IMR-90 (cell line): ENCODE measurements at regions not wholly inside any gene's neighbourhood (a gene's known extent, or its start where the extent isn't known, plus 50 kb on each side); places are given as distances from the start of the nearest gene placed in this dataset.
A peak's percentile ranks its signal among the peaks of the same experiment; 100 is the strongest.

Source experiments
- ATAC-seq: fragments of 200-7000 bp; cut with Tn5 transposase; 2 replicates; pipeline ENCODE4 v1.9.1; 2020; ENCODE audit warnings: low read depth, mild to moderate bottlenecking, moderate library complexity
- BruUV-seq: library from RNA; stranded (reverse); fragments of 400-500 nt; replicated peaks from 2 replicates; lab custom pipeline; 2021; lab: Mats Ljungman, UMichigan
- CTCF ChIA-PET: fragments of 300-600 bp; formaldehyde crosslinking; extraction: SDS; loops from one replicate; lab custom pipeline; 2021; ENCODE audit warnings: antibody characterized with exemption; lab: Yijun Ruan, JAX
- POLR2A ChIA-PET: fragments of 300-600 bp; sonication (Branson Sonifier 250); formaldehyde crosslinking; loops from one replicate; lab custom pipeline; 2022; ENCODE audit warnings: antibody characterized with exemption; ENCODE audit not compliant: unreplicated experiment; lab: Charles Lee
- DNase-seq: peaks from one replicate; pipeline ENCODE4 v3.0.0; 2013
- H2AFZ ChIP-seq: replicated peaks from 2 replicates; pipeline ENCODE3; 2013; ENCODE audit warnings: low read length, mild to moderate bottlenecking; ENCODE audit not compliant: poor library complexity
- H2AK5ac ChIP-seq: 2 replicates; pipeline ENCODE4 v1.6.1; 2013; ENCODE audit warnings: low read depth, low read length, inconsistent platforms
- H2AK9ac ChIP-seq: replicated peaks from 2 replicates; pipeline ENCODE3; 2013; ENCODE audit warnings: mild to moderate bottlenecking, low read depth, low read length, moderate library complexity; ENCODE audit not compliant: poor library complexity
- H2BK120ac ChIP-seq: 2 replicates; pipeline ENCODE4 v1.6.1; 2013; ENCODE audit warnings: low read depth, low read length, inconsistent platforms
- H2BK15ac ChIP-seq: 3 replicates; pipeline ENCODE4 v1.6.1; 2013; ENCODE audit warnings: low read depth, low read length, inconsistent platforms
- H2BK20ac ChIP-seq: 2 replicates; pipeline ENCODE4 v1.6.1; 2013; ENCODE audit warnings: low read depth, mild to moderate bottlenecking, inconsistent platforms, low read length, moderate library complexity
- H2BK5ac ChIP-seq: 2 replicates; pipeline ENCODE4 v1.6.1; 2013; ENCODE audit warnings: mild to moderate bottlenecking, low read depth, low read length, inconsistent platforms; ENCODE audit not compliant: poor library complexity, severe bottlenecking
- H3K14ac ChIP-seq: replicated peaks from 2 replicates; pipeline ENCODE4 v1.6.1; 2013; ENCODE audit warnings: low read depth, low read length, inconsistent platforms
- H3K18ac ChIP-seq: 2 replicates; pipeline ENCODE4 v1.6.1; 2013; ENCODE audit warnings: low read depth, low read length, control low read depth
- H3K23ac ChIP-seq: 2 replicates; pipeline ENCODE4 v1.6.1; 2013; ENCODE audit warnings: low read depth, low read length, inconsistent platforms
- H3K27ac ChIP-seq: 2 replicates; pipeline ENCODE4 v1.5.1; 2013; ENCODE audit warnings: mild to moderate bottlenecking, control low read depth, low read length; ENCODE audit not compliant: insufficient read depth
- H3K27me3 ChIP-seq: 2 replicates; pipeline ENCODE4 v1.6.1; 2013; ENCODE audit warnings: low read length; ENCODE audit not compliant: control insufficient read depth, insufficient read depth
- H3K36me3 ChIP-seq: 2 replicates; pipeline ENCODE4 v1.6.1; 2013; ENCODE audit warnings: low read length, mixed read lengths; ENCODE audit not compliant: control insufficient read depth, insufficient read depth
- H3K4ac ChIP-seq: 2 replicates; pipeline ENCODE4 v1.6.1; 2013; ENCODE audit warnings: low read depth, low read length, inconsistent platforms
- H3K4me1 ChIP-seq: 2 replicates; pipeline ENCODE4 v1.6.1; 2013; ENCODE audit warnings: low read length, mixed read lengths; ENCODE audit not compliant: control insufficient read depth, insufficient read depth
- H3K4me2 ChIP-seq: 2 replicates; pipeline ENCODE4 v1.6.1; 2013; ENCODE audit warnings: low read depth, mild to moderate bottlenecking, control low read depth, low read length, moderate library complexity
- H3K4me3 ChIP-seq: 2 replicates; pipeline ENCODE4 v1.5.1; 2013; ENCODE audit warnings: low read depth, mild to moderate bottlenecking, control low read depth, low read length, moderate library complexity; ENCODE audit not compliant: insufficient read depth
- H3K56ac ChIP-seq: 2 replicates; pipeline ENCODE4 v1.6.1; 2013; ENCODE audit warnings: low read length, inconsistent platforms; ENCODE audit not compliant: insufficient read depth; ENCODE audit errors: extremely low read depth
- H3K79me1 ChIP-seq, 2 experiments: 2 replicates each; pipeline ENCODE4 v1.6.1; 2013; ENCODE audit warnings: low read length in 2 of 2, inconsistent platforms in 1 of 2, low read depth in 1 of 2
- H3K9ac ChIP-seq: 2 replicates; pipeline ENCODE4 v1.6.1; 2013; ENCODE audit warnings: low read depth, low read length, control low read depth
- H3K9me1 ChIP-seq: 2 replicates; pipeline ENCODE4 v1.6.1; 2013; ENCODE audit warnings: low read length, inconsistent platforms; ENCODE audit not compliant: insufficient read depth
- H3K9me3 ChIP-seq: 2 replicates; pipeline ENCODE4 v1.6.1; 2013; ENCODE audit warnings: low read length; ENCODE audit not compliant: control insufficient read depth, insufficient read depth
- H4K20me1 ChIP-seq: 2 replicates; pipeline ENCODE4 v1.6.1; 2013; ENCODE audit warnings: low read length, inconsistent platforms; ENCODE audit not compliant: insufficient read depth
- H4K5ac ChIP-seq: 2 replicates; pipeline ENCODE4 v1.6.1; 2013; ENCODE audit warnings: mild to moderate bottlenecking, low read depth, low read length, control low read depth
- H4K8ac ChIP-seq, 2 experiments: 2 replicates each; pipeline ENCODE4 v1.6.1; 2013; ENCODE audit warnings: low read depth in 2 of 2, low read length in 2 of 2, control low read depth in 1 of 2, inconsistent platforms in 1 of 2
- H4K91ac ChIP-seq: 2 replicates; pipeline ENCODE4 v1.6.1; 2013; ENCODE audit warnings: low read depth, low read length, inconsistent platforms; ENCODE audit not compliant: insufficient read depth
- CEBPB ChIP-seq: IDR thresholded peaks from 2 replicates; pipeline ENCODE4 v1.6.1; 2012; ENCODE audit warnings: low read depth, low read length, improper control_type of control experiment
- CHD1 ChIP-seq: IDR thresholded peaks from 2 replicates; pipeline ENCODE4 v1.6.1; 2012; ENCODE audit warnings: low read depth, low read length, improper control_type of control experiment
- MAFK ChIP-seq: IDR thresholded peaks from 2 replicates; pipeline ENCODE4 v1.6.1; 2012; ENCODE audit warnings: low read depth, low read length, improper control_type of control experiment
- WGBS, 2 experiments: methylation state at CpG; one replicate each; pipeline versions ENCODE4 v1.1.5 to v1.1.7; 2013; ENCODE audit warnings: missing lambda C conversion rate in 2 of 2; ENCODE audit not compliant: insufficient read length in 1 of 2; ENCODE audit errors: extremely low coverage in 2 of 2; 5-methylcytosine and 5-hydroxymethylcytosine counted together
- dilution Hi-C: fragments of 300-500 bp; cut with HindIII; formaldehyde crosslinking; loops from one replicate; pipeline ENCODE4 v1.14.3; 2018; ENCODE audit warnings: low sequenced_read_pairs; ENCODE audit not compliant: unreplicated experiment
- in situ Hi-C: fragments of 300-500 bp; cut with MboI; formaldehyde crosslinking; loops from 3 replicates; pipeline ENCODE4 v1.14.3; 2019; ENCODE audit warnings: low sequenced_read_pairs, inconsistent platforms, mixed read lengths
- intact Hi-C: fragments of 100-400 bp; cut with micrococcal nuclease; formaldehyde crosslinking; loops from 2 replicates; pipeline ENCODE4 v1.10.0; 2022
- TF ChIP-seq, protein P1 (sequence below): fragments of 150-350 bp; IDR thresholded peaks from 2 replicates; pipeline ENCODE4 v1.6.1; 2017; ENCODE audit warnings: mild to moderate bottlenecking, antibody characterized with exemption, low read length, low read depth

DNA sequence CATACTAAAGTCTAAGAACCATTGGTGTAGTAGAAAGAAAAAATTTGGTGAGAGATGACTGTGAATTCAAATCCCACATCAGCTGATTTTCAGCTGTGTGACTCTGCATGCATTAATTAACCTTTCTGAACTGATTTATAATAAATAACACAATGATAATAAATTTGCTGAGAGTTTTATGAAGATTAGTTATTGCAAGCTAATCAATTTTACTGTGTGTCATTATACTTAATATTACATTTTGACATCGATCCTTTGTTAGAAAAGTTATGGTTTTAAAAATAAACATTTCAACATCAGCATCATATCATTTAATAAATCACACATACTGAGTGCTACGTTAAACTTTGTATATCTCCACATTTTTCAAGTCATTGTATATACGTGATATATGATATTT is 599.7 kb upstream of the MMS22L start:
- H3K27ac ChIP-seq, result no peak overlapping the region
- BruUV-seq, result no TSS peak
- no peak overlapping the region for H4K5ac ChIP-seq
- no peaks in the 10 kb centered on the region for H4K20me1 ChIP-seq
- H2AFZ ChIP-seq, result no peak overlapping the region
- intact Hi-C loops, result no loop called here
- ChIA-PET CTCF (no interaction called here), POLR2A (no interaction called here)
- H3K27me3 ChIP-seq, result no peaks in the 10 kb centered on the region
- no peaks in the 10 kb centered on the region for H3K36me3 ChIP-seq
- no peak overlapping the region for H3K9ac ChIP-seq
- no peak overlapping the region for H3K4ac ChIP-seq
- dilution Hi-C loops, result no loop called here
- H3K4me3 ChIP-seq, result no peak overlapping the region
- H2BK5ac ChIP-seq, result no peak overlapping the region
- H2AK9ac ChIP-seq, result no peak overlapping the region
- H2BK120ac ChIP-seq, result no peak overlapping the region
- no peaks in the 10 kb centered on the region for H3K4me1 ChIP-seq
- no CpG with 5 or more reads among the region's 3 CpGs for WGBS, 2 experiments
- H3K79me1 ChIP-seq, result no peaks in the 10 kb centered on the region
- H3K9me1 ChIP-seq, result no peaks in the 10 kb centered on the region
- no peak overlapping the region for H3K4me2 ChIP-seq
- no peaks in the 10 kb centered on the region for H3K9me3 ChIP-seq
- no peak overlapping the region for H4K8ac ChIP-seq
- TF ChIP-seq, protein P1, sequence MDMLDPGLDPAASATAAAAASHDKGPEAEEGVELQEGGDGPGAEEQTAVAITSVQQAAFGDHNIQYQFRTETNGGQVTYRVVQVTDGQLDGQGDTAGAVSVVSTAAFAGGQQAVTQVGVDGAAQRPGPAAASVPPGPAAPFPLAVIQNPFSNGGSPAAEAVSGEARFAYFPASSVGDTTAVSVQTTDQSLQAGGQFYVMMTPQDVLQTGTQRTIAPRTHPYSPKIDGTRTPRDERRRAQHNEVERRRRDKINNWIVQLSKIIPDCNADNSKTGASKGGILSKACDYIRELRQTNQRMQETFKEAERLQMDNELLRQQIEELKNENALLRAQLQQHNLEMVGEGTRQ, result no peak
- TF ChIP-seq CHD1 (no peak), CEBPB (no peak), MAFK (peak; percentile 79)
- no peak overlapping the region for H3K18ac ChIP-seq
- no peak overlapping the region for H2BK15ac ChIP-seq
- H3K56ac ChIP-seq, result no peak overlapping the region
- H3K23ac ChIP-seq, result no peak overlapping the region
- ATAC-seq (no peak), DNase-seq (no peak)
- H2BK20ac ChIP-seq, result no peak overlapping the region
- H4K91ac ChIP-seq, result no peak overlapping the region
- no peak overlapping the region for H3K14ac ChIP-seq
- in situ Hi-C loops, result no loop called here
- no peak overlapping the region for H2AK5ac ChIP-seq
